Smooth muscle cell (in vitro differentiated cells): ENCODE measurements at regions not wholly inside any gene's neighbourhood (a gene's known extent, or its start where the extent isn't known, plus 50 kb on each side); places are given as distances from the start of the nearest gene placed in this dataset.

Experiments used
- DNase-seq: peaks from one replicate; lab custom pipeline; 2025; ENCODE audit not compliant: unreplicated experiment; lab: John Stamatoyannopoulos, UW
- H2AFZ ChIP-seq: fragments of 200-600 bp; sonication (generic); 2 replicates; pipeline ENCODE4 v1.6.0; 2016; ENCODE audit warnings: antibody characterized with exemption, low read depth, mild to moderate bottlenecking
- H3F3A ChIP-seq: fragments of 200-600 bp; sonication (generic); 2 replicates; pipeline ENCODE4 v1.6.0; 2017; ENCODE audit warnings: antibody characterized with exemption, low read depth
- H3K27ac ChIP-seq: fragments of 200-600 bp; sonication (generic); 2 replicates; pipeline ENCODE4 v1.5.1; 2016; ENCODE audit warnings: low read depth, mild to moderate bottlenecking
- H3K27me3 ChIP-seq: fragments of 200-600 bp; sonication (generic); 2 replicates; pipeline ENCODE4 v1.6.1; 2016; ENCODE audit warnings: low read depth, mild to moderate bottlenecking
- H3K36me3 ChIP-seq: fragments of 200-600 bp; sonication (generic); 2 replicates; pipeline ENCODE4 v1.5.1; 2016; ENCODE audit warnings: low read depth
- H3K4me1 ChIP-seq: fragments of 200-600 bp; sonication (generic); 2 replicates; pipeline ENCODE4 v1.5.1; 2016; ENCODE audit warnings: low read depth
- H3K4me2 ChIP-seq: fragments of 200-600 bp; sonication (generic); 2 replicates; pipeline ENCODE4 v1.6.0; 2016; ENCODE audit warnings: mild to moderate bottlenecking
- H3K4me3 ChIP-seq: fragments of 200-600 bp; sonication (generic); 2 replicates; pipeline ENCODE4 v1.5.1; 2016; ENCODE audit warnings: mild to moderate bottlenecking
- H3K79me2 ChIP-seq: fragments of 200-600 bp; sonication (generic); 2 replicates; pipeline ENCODE4 v1.6.0; 2016; ENCODE audit warnings: low read depth, mild to moderate bottlenecking
- H3K9ac ChIP-seq: fragments of 200-600 bp; sonication (generic); 2 replicates; pipeline ENCODE4 v1.6.0; 2016; ENCODE audit warnings: low read depth
- H3K9me3 ChIP-seq: fragments of 200-600 bp; sonication (generic); replicated peaks from 2 replicates; pipeline ENCODE4 v1.5.1; 2016; ENCODE audit warnings: low read depth
- H4K20me1 ChIP-seq: fragments of 200-600 bp; sonication (generic); 2 replicates; pipeline ENCODE4 v1.6.0; 2016; ENCODE audit warnings: low read depth
- CTCF ChIP-seq: fragments of 200-600 bp; sonication (generic); IDR thresholded peaks from 2 replicates; pipeline ENCODE4 v1.5.1; 2017; ENCODE audit warnings: borderline replicate concordance, mild to moderate bottlenecking, antibody characterized with exemption; ENCODE audit not compliant: insufficient read depth, poor library complexity, severe bottlenecking
- WGBS: methylation state at CpG from one replicate; pipeline ENCODE4 v1.1.7; 2016; ENCODE audit warnings: low lambda C conversion rate; 5-methylcytosine and 5-hydroxymethylcytosine counted together

- H2AFZ ChIP-seq: no peak overlapping the region
- H3K27me3 ChIP-seq: no peaks in the 10 kb centered on the region
- no peaks in the 10 kb centered on the region for H3F3A ChIP-seq
- DNase-seq: no peak
- no peaks in the 10 kb centered on the region for H3K79me2 ChIP-seq
- no peak overlapping the region for H3K4me2 ChIP-seq
- no peaks in the 10 kb centered on the region for H3K36me3 ChIP-seq
- TF ChIP-seq CTCF: no peak
- WGBS: 90% methylated on average over 2 of the region's 2 CpGs
- H3K27ac ChIP-seq: no peak overlapping the region
- H3K9ac ChIP-seq: no peak overlapping the region
- no peaks in the 10 kb centered on the region for H4K20me1 ChIP-seq
- no peaks in the 10 kb centered on the region for H3K4me1 ChIP-seq
- H3K4me3 ChIP-seq: no peak overlapping the region
- no peaks in the 10 kb centered on the region for H3K9me3 ChIP-seq
Observed at GRCh38 chr7:83864551-83864950, 215.6 kb upstream of the SEMA3E start.

GRCh38 chr7:83863906-83864305, 215.0 kb upstream of the SEMA3E start:
- no peak for TF ChIP-seq CTCF
- Histone ChIP-seq H2AFZ (no peak overlapping the region), H3F3A (no peaks in the 10 kb centered on the region), H3K9ac (no peak overlapping the region), H3K4me1 (no peaks in the 10 kb centered on the region), H3K27ac (no peak overlapping the region), H3K79me2 (no peaks in the 10 kb centered on the region), H4K20me1 (no peaks in the 10 kb centered on the region), H3K9me3 (no peaks in the 10 kb centered on the region), H3K4me3 (no peak overlapping the region), H3K36me3 (no peaks in the 10 kb centered on the region), H3K4me2 (no peak overlapping the region), H3K27me3 (no peaks in the 10 kb centered on the region)
- 96% methylated on average over 2 of the region's 2 CpGs for WGBS
- DNase-seq: no peak

- H3K4me1 ChIP-seq: no peaks in the 10 kb centered on the region
- no peak overlapping the region for H3K4me3 ChIP-seq
- no peaks in the 10 kb centered on the region for H3K36me3 ChIP-seq
- DNase-seq: no peak
- no peaks in the 10 kb centered on the region for H3K9me3 ChIP-seq
- H3K27me3 ChIP-seq: no peaks in the 10 kb centered on the region
- no peak overlapping the region for H3K27ac ChIP-seq
- no peak overlapping the region for H3K9ac ChIP-seq
- WGBS: 90% methylated on average over 3 of the region's 3 CpGs
- no peaks in the 10 kb centered on the region for H4K20me1 ChIP-seq
- no peaks in the 10 kb centered on the region for H3F3A ChIP-seq
- no peak overlapping the region for H2AFZ ChIP-seq
- H3K79me2 ChIP-seq: no peaks in the 10 kb centered on the region
- H3K4me2 ChIP-seq: no peak overlapping the region
- TF ChIP-seq CTCF: no peak
Observed at GRCh38 chr7:83861876-83862275, 212.9 kb upstream of the SEMA3E start.

- WGBS: 89% methylated on average over 1 of the region's 1 CpG
Observed at GRCh38 chr7:83859827-83860226, 210.9 kb upstream of the SEMA3E start.

More at GRCh38 chr7:83859827-83860226, 210.9 kb upstream of the SEMA3E start:
- Histone ChIP-seq H3K27me3 (no peaks in the 10 kb centered on the region), H3K79me2 (no peaks in the 10 kb centered on the region), H3K27ac (no peak overlapping the region), H4K20me1 (no peaks in the 10 kb centered on the region), H3K4me3 (no peak overlapping the region), H3F3A (no peaks in the 10 kb centered on the region), H3K36me3 (no peaks in the 10 kb centered on the region), H2AFZ (no peak overlapping the region), H3K4me1 (no peaks in the 10 kb centered on the region), H3K9ac (no peak overlapping the region), H3K9me3 (no peaks in the 10 kb centered on the region), H3K4me2 (no peak overlapping the region)
- no peak for TF ChIP-seq CTCF
- DNase-seq: no peak
